GM12874 (cell line): ENCODE measurements at regions not wholly inside any gene's neighbourhood (a gene's known extent, or its start where the extent isn't known, plus 50 kb on each side); places are given as distances from the start of the nearest gene placed in this dataset.

Experiments used
- TF ChIP-seq, protein P1 (sequence below): IDR thresholded peaks from 2 replicates; pipeline ENCODE4 v1.5.1; 2011; ENCODE audit warnings: low read depth, mild to moderate bottlenecking, control low read depth, low read length, moderate library complexity; ENCODE audit not compliant: insufficient read depth

- TF ChIP-seq, protein P1, sequence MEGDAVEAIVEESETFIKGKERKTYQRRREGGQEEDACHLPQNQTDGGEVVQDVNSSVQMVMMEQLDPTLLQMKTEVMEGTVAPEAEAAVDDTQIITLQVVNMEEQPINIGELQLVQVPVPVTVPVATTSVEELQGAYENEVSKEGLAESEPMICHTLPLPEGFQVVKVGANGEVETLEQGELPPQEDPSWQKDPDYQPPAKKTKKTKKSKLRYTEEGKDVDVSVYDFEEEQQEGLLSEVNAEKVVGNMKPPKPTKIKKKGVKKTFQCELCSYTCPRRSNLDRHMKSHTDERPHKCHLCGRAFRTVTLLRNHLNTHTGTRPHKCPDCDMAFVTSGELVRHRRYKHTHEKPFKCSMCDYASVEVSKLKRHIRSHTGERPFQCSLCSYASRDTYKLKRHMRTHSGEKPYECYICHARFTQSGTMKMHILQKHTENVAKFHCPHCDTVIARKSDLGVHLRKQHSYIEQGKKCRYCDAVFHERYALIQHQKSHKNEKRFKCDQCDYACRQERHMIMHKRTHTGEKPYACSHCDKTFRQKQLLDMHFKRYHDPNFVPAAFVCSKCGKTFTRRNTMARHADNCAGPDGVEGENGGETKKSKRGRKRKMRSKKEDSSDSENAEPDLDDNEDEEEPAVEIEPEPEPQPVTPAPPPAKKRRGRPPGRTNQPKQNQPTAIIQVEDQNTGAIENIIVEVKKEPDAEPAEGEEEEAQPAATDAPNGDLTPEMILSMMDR, result no peak
These were observed 203.1 kb upstream of the PIK3R1 start for GRCh38 chr5:68012429-68012828.

- TF ChIP-seq, protein P1, result no peak
These were observed 203.8 kb upstream of the PIK3R1 start for GRCh38 chr5:68011801-68012200.

GRCh38 chr5:68011259-68011760, 204.2 kb upstream of the PIK3R1 start:
- TF ChIP-seq, protein P1, result no peak

DNA sequence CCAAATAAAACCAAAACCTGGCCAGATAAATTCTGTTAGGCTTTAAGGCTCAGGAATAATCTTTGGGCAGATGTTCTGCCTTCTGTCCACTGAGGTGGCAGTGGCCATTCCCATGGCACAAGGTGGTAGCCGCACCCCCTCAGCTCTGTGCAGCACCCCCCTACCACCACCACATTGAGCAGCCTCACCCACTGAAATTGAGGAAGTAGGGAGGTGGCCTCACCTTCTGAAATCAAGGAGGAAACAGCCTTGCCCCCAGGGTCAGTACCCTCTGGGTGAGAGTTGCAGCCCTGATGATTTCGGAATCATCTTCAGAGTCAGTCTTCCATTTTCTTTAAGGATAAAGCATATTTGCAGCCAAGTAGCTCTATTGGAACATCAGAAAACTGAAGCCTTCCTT, 204.8 kb upstream of the PIK3R1 start:
- TF ChIP-seq, protein P1, result no peak

GRCh38 chr5:68007451-68007850, 208.1 kb upstream of the PIK3R1 start:
- TF ChIP-seq, protein P1, result no peak

GRCh38 chr5:68002836-68003235, 212.7 kb upstream of the PIK3R1 start:
- TF ChIP-seq, protein P1, result no peak

- TF ChIP-seq, protein P1, result no peak
These were observed 214.8 kb upstream of the PIK3R1 start for GRCh38 chr5:68000805-68001204.
